ENCODE measurements at regions not wholly inside any gene's neighbourhood (a gene's known extent, or its start where the extent isn't known, plus 50 kb on each side); places are given as distances from the start of the nearest gene placed in this dataset.

GRCh38 chr1:217921126-217921904 is 290.2 kb downstream of the SPATA17 start:
- TF ChIP-seq CTCF (IDR thresholded peaks at IDR 0.05), result no peak

GRCh38 chr1:217924924-217925323 is 293.8 kb downstream of the SPATA17 start:
- Histone ChIP-seq H3K4me1 (ENCODE audit: control insufficient read depth in 1 of 2, low read depth in 2 of 2) (no peaks in the 10 kb centered on the region), H3K9me3 (no peaks in the 10 kb centered on the region), H3K4me3 (no peak overlapping the region), H3K27me3 (replicated peaks; ENCODE audit: insufficient read depth) (no peaks in the 10 kb centered on the region), H3K36me3 (no peaks in the 10 kb centered on the region), H3K27ac (no peak overlapping the region)
- DNase-seq (ENCODE audit: low spot score) (no peak), ATAC-seq (ENCODE audit: insufficient number of reproducible peaks, low FRiP score, low read depth) (no peak)
- no peak for TF ChIP-seq CTCF (IDR thresholded peaks at IDR 0.05)

More at GRCh38 chr1:217921126-217921904, 290.2 kb downstream of the SPATA17 start:
- Histone ChIP-seq H3K27me3 (replicated peaks; ENCODE audit: insufficient read depth) (no peaks in the 10 kb centered on the region), H3K27ac (no peak overlapping the region), H3K4me3 (no peak overlapping the region), H3K9me3 (no peaks in the 10 kb centered on the region), H3K4me1 (ENCODE audit: control insufficient read depth in 1 of 2, low read depth in 2 of 2) (no peaks in the 10 kb centered on the region), H3K36me3 (no peaks in the 10 kb centered on the region)
- DNase-seq (ENCODE audit: low spot score) (no peak), ATAC-seq (ENCODE audit: insufficient number of reproducible peaks, low FRiP score, low read depth) (no peak)

- H3K4me1 ChIP-seq (ENCODE audit: control insufficient read depth in 1 of 2, low read depth in 2 of 2), result no peaks in the 10 kb centered on the region
- TF ChIP-seq CTCF (IDR thresholded peaks at IDR 0.05), result no peak
- H3K36me3 ChIP-seq, result no peaks in the 10 kb centered on the region
- ATAC-seq (ENCODE audit: insufficient number of reproducible peaks, low FRiP score, low read depth) (no peak), DNase-seq (ENCODE audit: low spot score) (no peak)
- H3K27ac ChIP-seq, result no peak overlapping the region
- H3K4me3 ChIP-seq, result no peak overlapping the region
- no peaks in the 10 kb centered on the region for H3K9me3 ChIP-seq
- H3K27me3 ChIP-seq (replicated peaks; ENCODE audit: insufficient read depth), result no peaks in the 10 kb centered on the region
Measured at GRCh38 chr1:217929213-217929885, 298.2 kb downstream of the SPATA17 start.

GRCh38 chr1:217943361-217943760 is 312.2 kb downstream of the SPATA17 start:
- Histone ChIP-seq H3K4me1 (ENCODE audit: control insufficient read depth in 1 of 2, low read depth in 2 of 2) (no peaks in the 10 kb centered on the region), H3K27me3 (replicated peaks; ENCODE audit: insufficient read depth) (no peaks in the 10 kb centered on the region), H3K9me3 (no peaks in the 10 kb centered on the region), H3K4me3 (no peak overlapping the region), H3K27ac (no peak overlapping the region), H3K36me3 (no peaks in the 10 kb centered on the region)
- no peak for TF ChIP-seq CTCF (IDR thresholded peaks at IDR 0.05)
- DNase-seq (ENCODE audit: low spot score), result no peak
- ATAC-seq (ENCODE audit: insufficient number of reproducible peaks, low FRiP score, low read depth), result no peak

- no peaks in the 10 kb centered on the region for H3K9me3 ChIP-seq
- no peak for TF ChIP-seq CTCF (IDR thresholded peaks at IDR 0.05)
- H3K27ac ChIP-seq, result no peak overlapping the region
- no peaks in the 10 kb centered on the region for H3K27me3 ChIP-seq (replicated peaks; ENCODE audit: insufficient read depth)
- no peak overlapping the region for H3K4me3 ChIP-seq
- ATAC-seq (ENCODE audit: insufficient number of reproducible peaks, low FRiP score, low read depth) (no peak), DNase-seq (ENCODE audit: low spot score) (no peak)
- H3K36me3 ChIP-seq, result no peaks in the 10 kb centered on the region
- no peaks in the 10 kb centered on the region for H3K4me1 ChIP-seq (ENCODE audit: control insufficient read depth in 1 of 2, low read depth in 2 of 2)
Measured at GRCh38 chr1:217944550-217944949, 313.4 kb downstream of the SPATA17 start.
